K562 (cell line): ENCODE measurements at regions not wholly inside any gene's neighbourhood (a gene's known extent, or its start where the extent isn't known, plus 50 kb on each side); places are given as distances from the start of the nearest gene placed in this dataset.

Experiments
- ATAC-seq: fragments of 200-7000 bp; cut with Tn5 transposase; 3 replicates; pipeline ENCODE4 v1.9.1; 2020; ENCODE audit warnings: moderate library complexity
- BruUV-seq: library from RNA; stranded (reverse); fragments of 400-500 nt; replicated peaks from 2 replicates; lab custom pipeline; 2021; lab: Mats Ljungman, UMichigan
- CTCF ChIA-PET: fragments of 300-600 bp; formaldehyde crosslinking; extraction: SDS; loops from one replicate; lab custom pipeline; 2021; ENCODE audit warnings: low intra/inter-chr PET ratio; lab: Yijun Ruan, JAX
- POLR2A ChIA-PET: fragments of 300-600, 350-650 bp; sonication (Branson Sonifier 250); formaldehyde crosslinking; extraction: SDS; loops from one replicate; lab custom pipeline; 2021; ENCODE audit warnings: antibody characterized with exemption, inconsistent platforms; lab: Yijun Ruan, JAX
- DNase-seq, 4 experiments: peaks; one replicate each; pipeline versions ENCODE4 v3.0.0 to v3.0.0-alpha.2; 2011 to 2018; ENCODE audit warnings: low spot score in 3 of 4, mixed read lengths in 3 of 4; ENCODE audit errors: extremely low read depth in 1 of 4
- FAIRE-seq: peaks from 2 replicates; lab custom pipeline; 2011; peaks lifted over from hg19 to GRCh38; lab: Jason Lieb, UNC
- H2AFZ ChIP-seq: 2 replicates; pipeline ENCODE4 v1.6.0; 2011; ENCODE audit warnings: low read depth, low read length, control low read depth, inconsistent platforms
- H3K27ac ChIP-seq: fragments of 200-600 bp; 3 replicates; pipeline ENCODE4 v1.8.0; 2011; ENCODE audit warnings: low read depth, mild to moderate bottlenecking, control low read depth, inconsistent platforms, low read length, moderate library complexity, mixed read lengths; ENCODE audit errors: extremely low read depth
- H3K27me3 ChIP-seq, 2 experiments: fragments of 300-600 bp in 1 of 2; 2 replicates in 1 of 2; 3 replicates in 1 of 2; pipeline versions ENCODE4 v1.6.0 to v1.8.0; 2011; ENCODE audit warnings: inconsistent platforms in 2 of 2, low read length in 2 of 2, mild to moderate bottlenecking in 1 of 2, mixed read lengths in 1 of 2, moderate library complexity in 1 of 2; ENCODE audit not compliant: control insufficient read depth in 2 of 2, insufficient read depth in 2 of 2
- H3K36me3 ChIP-seq: fragments of 300-600 bp; 3 replicates; pipeline ENCODE4 v1.8.0; 2011; ENCODE audit warnings: mild to moderate bottlenecking, low read length, inconsistent platforms; ENCODE audit not compliant: control insufficient read depth, insufficient read depth
- H3K4me1 ChIP-seq, 2 experiments: fragments of 200-600 bp in 1 of 2; replicated peaks in 1 of 2; 2 replicates in 1 of 2; 3 replicates in 1 of 2; pipeline versions ENCODE4 v1.5.1 to v1.8.0; 2011; ENCODE audit warnings: inconsistent platforms in 2 of 2, low read length in 2 of 2, mild to moderate bottlenecking in 1 of 2, mixed read lengths in 1 of 2, moderate library complexity in 1 of 2; ENCODE audit not compliant: control insufficient read depth in 2 of 2, insufficient read depth in 2 of 2
- H3K4me2 ChIP-seq: 2 replicates; pipeline ENCODE4 v1.6.1; 2011; ENCODE audit warnings: low read length, control low read depth, inconsistent platforms, mixed read lengths; ENCODE audit not compliant: insufficient read depth
- H3K4me3 ChIP-seq: fragments of 200-600 bp; sonication (generic), shearing (Covaris generic); 2 replicates; pipeline ENCODE4 v1.5.1; 2016; ENCODE audit warnings: control low read depth, inconsistent platforms
- H3K79me2 ChIP-seq: fragments of 200-600 bp; 3 replicates; pipeline ENCODE4 v1.8.0; 2011; ENCODE audit warnings: low read length, inconsistent platforms; ENCODE audit not compliant: control insufficient read depth, insufficient read depth
- H3K9ac ChIP-seq, 2 experiments: 2 replicates each; pipeline versions ENCODE4 v1.6.0 to v1.6.1; 2011; ENCODE audit warnings: low read depth in 2 of 2, low read length in 2 of 2, control low read depth in 1 of 2, inconsistent platforms in 1 of 2, mild to moderate bottlenecking in 1 of 2, mixed read lengths in 1 of 2; ENCODE audit not compliant: insufficient read depth in 1 of 2
- H3K9me1 ChIP-seq: one replicate; pipeline ENCODE4 v1.6.0; 2011; ENCODE audit warnings: inconsistent platforms, mild to moderate bottlenecking, low read length, moderate library complexity; ENCODE audit not compliant: control insufficient read depth, insufficient read depth
- H3K9me3 ChIP-seq: replicated peaks from 2 replicates; pipeline ENCODE4 v1.5.1; 2011; ENCODE audit warnings: low read depth, low read length, inconsistent platforms; ENCODE audit not compliant: control insufficient read depth, insufficient read depth
- H4K20me1 ChIP-seq: replicated peaks from 2 replicates; pipeline ENCODE4 v1.6.1; 2011; ENCODE audit warnings: low read length, inconsistent platforms, mixed read lengths; ENCODE audit not compliant: control insufficient read depth, insufficient read depth
- BCL6 ChIP-seq: fragments of 250-450 bp; sonication (Bioruptor Pico); IDR thresholded peaks from 2 replicates; pipeline ENCODE4 v1.4.0; 2020
- CCNT2 ChIP-seq: IDR thresholded peaks from 2 replicates; pipeline ENCODE4 v1.6.1; 2011; ENCODE audit warnings: borderline replicate concordance, low read depth, mild to moderate bottlenecking, moderate library complexity, mixed read lengths, low read length; ENCODE audit not compliant: insufficient read length; ENCODE audit errors: extremely low read depth
- DPF2 ChIP-seq: fragments of 450-650 bp; IDR thresholded peaks from 2 replicates; pipeline ENCODE4 v1.6.1; 2016
- MYNN ChIP-seq, 2 experiments: sonication (generic); formaldehyde crosslinking in 1 of 2; IDR thresholded peaks; 2 replicates each; pipeline versions ENCODE4 v1.5.0 to v1.6.1; 2016 to 2020; ENCODE audit warnings: antibody characterized with exemption in 1 of 2, missing genetic modification reagents in 1 of 2
- NFIC ChIP-seq: fragments of 450-650 bp; IDR thresholded peaks from 2 replicates; pipeline ENCODE4 v1.6.1; 2017; ENCODE audit warnings: mild to moderate bottlenecking, inconsistent platforms
- NFRKB ChIP-seq: fragments of 450-650 bp; IDR thresholded peaks from 2 replicates; pipeline ENCODE4 v1.6.1; 2016; ENCODE audit warnings: low read depth
- PML ChIP-seq: IDR thresholded peaks from 2 replicates; pipeline ENCODE4 v1.6.1; 2012; ENCODE audit warnings: low read length, inconsistent platforms
- ZBTB40 ChIP-seq, 2 experiments: fragments of 450-650 bp in 1 of 2; sonication (generic) in 1 of 2; formaldehyde crosslinking in 1 of 2; IDR thresholded peaks; 2 replicates each; pipeline versions ENCODE4 v1.7.1 to v1.9.0; 2016 to 2022; ENCODE audit warnings: inconsistent platforms in 1 of 2, mild to moderate bottlenecking in 1 of 2, missing genetic modification reagents in 1 of 2
- ZFP91 ChIP-seq: sonication (generic); formaldehyde crosslinking; IDR thresholded peaks from 2 replicates; pipeline ENCODE4 v1.8.0; 2022; ENCODE audit warnings: mild to moderate bottlenecking, missing genetic modification reagents
- ZKSCAN8 ChIP-seq: fragments of 200-800 bp; sonication (Bioruptor generic); IDR thresholded peaks from 2 replicates; pipeline ENCODE4 v1.6.1; 2016; ENCODE audit warnings: missing genetic modification characterization, missing compliant biosample characterization
- ZNF253 ChIP-seq: fragments of 250-450 bp; sonication (Bioruptor Pico); conservative IDR thresholded peaks from 2 replicates; pipeline ENCODE4 v1.6.1; 2021; ENCODE audit warnings: mild to moderate bottlenecking
- ZNF354B ChIP-seq: fragments of 250-450 bp; sonication (Bioruptor Pico); IDR thresholded peaks from 2 replicates; pipeline ENCODE4 v1.4.0; 2020
- WGBS: fragments of 100-300 bp; shearing (Covaris generic); methylation state at CpG from one replicate; pipeline ENCODE4 v1.1.6; 2016; ENCODE audit warnings: low coverage, mixed read lengths; ENCODE audit not compliant: insufficient coverage; ENCODE audit errors: missing lambda C conversion rate; 5-methylcytosine and 5-hydroxymethylcytosine counted together
- in situ Hi-C: fragments of 300-500 bp; cut with MboI; formaldehyde crosslinking; loops from 4 replicates; pipeline ENCODE4 v1.15.0; 2018; ENCODE audit warnings: inconsistent platforms, mixed read lengths
- intact Hi-C: fragments of 100-400 bp; cut with micrococcal nuclease; formaldehyde crosslinking; loops from 2 replicates; pipeline ENCODE4 v1.14.2; 2022

GRCh38 chr2:20930928-20931327, 108.0 kb upstream of the LDAH start:
- no peaks in the 10 kb centered on the region for H3K4me1 ChIP-seq
- no TSS peak for BruUV-seq
- H3K9ac ChIP-seq: no peak overlapping the region
- no peak overlapping the region for H3K4me3 ChIP-seq
- H3K9me1 ChIP-seq: no peaks in the 10 kb centered on the region
- no peak overlapping the region for H2AFZ ChIP-seq
- no peaks in the 10 kb centered on the region for H3K36me3 ChIP-seq
- 0% methylated on average over 3 of the region's 3 CpGs for WGBS
- H4K20me1 ChIP-seq: no peaks in the 10 kb centered on the region
- ChIA-PET CTCF (no interaction called here), POLR2A (interaction anchor here (0.6 kb wide), 1 partner anchor 783 kb away, joined by 3 read pairs; no protein-coding TSS in a partner anchor)
- H3K4me2 ChIP-seq: no peak overlapping the region
- intact Hi-C loops (no loop called here), in situ Hi-C loops (loop anchor here (25.0 kb wide), 1 partner anchor 494 kb away; the partner anchor contains the start of gene RHOB)
- TF ChIP-seq NFRKB: no peak
- TF ChIP-seq PML: no peak
- TF ChIP-seq MYNN (IDR thresholded peaks at IDR 0.05): no peak
- TF ChIP-seq MYNN (CRISPR knock-in tag; IDR thresholded peaks at IDR 0.05): no peak
- TF ChIP-seq ZNF354B (CRISPR knock-in tag): no peak
- no peak for TF ChIP-seq BCL6 (CRISPR knock-in tag)
- no peak for TF ChIP-seq ZFP91
- TF ChIP-seq ZNF253 (CRISPR knock-in tag): no peak
- TF ChIP-seq CCNT2: no peak
- no peak for TF ChIP-seq NFIC
- TF ChIP-seq ZKSCAN8 (CRISPR knock-in tag): no peak
- no peak for TF ChIP-seq ZBTB40 (IDR thresholded peaks at IDR 0.05)
- TF ChIP-seq ZBTB40 (CRISPR knock-in tag; IDR thresholded peaks at IDR 0.05): no peak
- TF ChIP-seq DPF2: no peak
- H3K27ac ChIP-seq: no peak overlapping the region
- FAIRE-seq: no peak
- ATAC-seq: no peak
- no peaks in the 10 kb centered on the region for H3K79me2 ChIP-seq
- no peak for DNase-seq
- peaks cover 0 to 8% of the 10 kb centered on the region in 2 experiments; a peak in 1 of 5 replicates for H3K27me3 ChIP-seq
- no peaks in the 10 kb centered on the region for H3K9me3 ChIP-seq
